HEK293T (cell line): ENCODE measurements at regions not wholly inside any gene's neighbourhood (a gene's known extent, or its start where the extent isn't known, plus 50 kb on each side); places are given as distances from the start of the nearest gene placed in this dataset.

Experiments
- ARNT ChIP-seq: fragments of 450-650 bp; IDR thresholded peaks from 2 replicates; pipeline ENCODE4 v1.6.1; 2017; ENCODE audit warnings: mild to moderate bottlenecking
- BHLHE40 ChIP-seq: fragments of 450-650 bp; IDR thresholded peaks from 2 replicates; pipeline ENCODE4 v1.6.1; 2016; ENCODE audit warnings: mild to moderate bottlenecking, moderate library complexity, borderline replicate concordance
- CTBP1 ChIP-seq: fragments of 450-650 bp; IDR thresholded peaks from 2 replicates; pipeline ENCODE4 v1.6.1; 2016; ENCODE audit warnings: borderline replicate concordance
- FOXA1 ChIP-seq: fragments of 450-650 bp; IDR thresholded peaks from 2 replicates; pipeline ENCODE4 v1.6.1; 2016; ENCODE audit warnings: mild to moderate bottlenecking
- FOXK2 ChIP-seq: fragments of 450-650 bp; IDR thresholded peaks from 2 replicates; pipeline ENCODE4 v1.6.1; 2016; ENCODE audit warnings: mild to moderate bottlenecking
- HDGF ChIP-seq: fragments of 450-650 bp; IDR thresholded peaks from 2 replicates; pipeline ENCODE4 v1.6.1; 2017; ENCODE audit warnings: antibody characterized with exemption, borderline replicate concordance
- NFRKB ChIP-seq: fragments of 450-650 bp; IDR thresholded peaks from 2 replicates; pipeline ENCODE4 v1.6.1; 2016; ENCODE audit warnings: mild to moderate bottlenecking, moderate library complexity
- SP1 ChIP-seq: fragments of 450-650 bp; IDR thresholded peaks from 2 replicates; pipeline ENCODE4 v1.6.1; 2017
- SUZ12 ChIP-seq: fragments of 450-650 bp; IDR thresholded peaks from 2 replicates; pipeline ENCODE4 v1.6.1; 2016; ENCODE audit warnings: mild to moderate bottlenecking

DNA sequence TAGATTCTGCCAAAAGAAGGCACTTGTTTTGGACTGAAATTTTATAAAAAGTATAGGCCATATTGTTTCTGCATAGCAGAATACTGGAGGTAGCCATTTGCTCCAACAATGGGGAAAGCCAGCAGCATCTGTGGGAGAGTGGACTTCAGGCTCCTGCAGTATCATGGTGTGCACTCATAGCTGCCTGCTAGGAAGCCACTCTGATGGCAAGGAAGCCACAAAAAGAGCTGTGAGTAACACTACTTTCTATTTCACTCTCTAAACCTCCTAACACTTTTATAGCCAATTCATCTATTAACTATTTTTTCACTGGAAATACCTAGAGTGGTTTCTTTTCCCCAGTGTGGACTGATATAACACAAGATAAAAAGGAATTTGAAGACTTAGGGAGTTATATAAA lies 144.4 kb upstream of the KCNJ3 start:
- TF ChIP-seq NFRKB, result no peak
- TF ChIP-seq HDGF, result no peak
- no peak for TF ChIP-seq BHLHE40
- TF ChIP-seq SUZ12, result no peak
- no peak for TF ChIP-seq FOXK2
- TF ChIP-seq FOXA1, result no peak
- TF ChIP-seq SP1, result no peak
- TF ChIP-seq CTBP1, result no peak
- no peak for TF ChIP-seq ARNT
